ENCODE measurements at regions not wholly inside any gene's neighbourhood (a gene's known extent, or its start where the extent isn't known, plus 50 kb on each side); places are given as distances from the start of the nearest gene placed in this dataset.

DNA sequence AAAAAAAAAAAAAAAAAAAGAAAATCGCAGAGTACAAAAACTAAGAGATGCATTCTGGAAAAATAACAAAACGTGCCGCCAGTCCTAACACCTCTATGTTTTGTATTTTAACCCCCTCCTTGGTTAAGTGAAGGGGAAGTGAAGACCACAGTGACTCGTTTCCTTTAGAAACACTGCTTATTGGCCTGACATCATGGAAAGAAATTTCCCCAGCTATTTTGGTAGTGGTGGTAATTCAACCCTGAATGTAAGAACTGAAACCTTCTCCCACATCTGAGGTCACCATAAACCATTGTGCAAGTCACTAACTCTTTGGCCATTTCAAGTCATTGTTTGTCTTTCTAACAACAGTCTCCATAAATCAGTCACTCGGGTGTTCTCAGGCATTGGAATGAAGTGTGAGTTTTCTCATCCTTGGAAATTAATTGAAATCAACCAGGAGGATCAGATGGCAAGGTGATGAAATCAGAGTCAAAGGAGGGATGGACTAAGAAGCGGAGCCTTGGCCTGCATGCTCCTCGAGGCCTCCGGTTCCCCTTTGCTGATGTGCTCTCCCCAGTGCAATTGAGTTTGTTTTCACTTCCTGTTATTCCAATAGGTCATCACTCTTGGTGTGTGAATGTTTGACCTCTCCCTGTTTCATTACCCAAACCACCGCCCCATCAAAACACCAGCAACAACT lies 443.9 kb downstream of the FGF9 start:
- TF ChIP-seq, protein P1, sequence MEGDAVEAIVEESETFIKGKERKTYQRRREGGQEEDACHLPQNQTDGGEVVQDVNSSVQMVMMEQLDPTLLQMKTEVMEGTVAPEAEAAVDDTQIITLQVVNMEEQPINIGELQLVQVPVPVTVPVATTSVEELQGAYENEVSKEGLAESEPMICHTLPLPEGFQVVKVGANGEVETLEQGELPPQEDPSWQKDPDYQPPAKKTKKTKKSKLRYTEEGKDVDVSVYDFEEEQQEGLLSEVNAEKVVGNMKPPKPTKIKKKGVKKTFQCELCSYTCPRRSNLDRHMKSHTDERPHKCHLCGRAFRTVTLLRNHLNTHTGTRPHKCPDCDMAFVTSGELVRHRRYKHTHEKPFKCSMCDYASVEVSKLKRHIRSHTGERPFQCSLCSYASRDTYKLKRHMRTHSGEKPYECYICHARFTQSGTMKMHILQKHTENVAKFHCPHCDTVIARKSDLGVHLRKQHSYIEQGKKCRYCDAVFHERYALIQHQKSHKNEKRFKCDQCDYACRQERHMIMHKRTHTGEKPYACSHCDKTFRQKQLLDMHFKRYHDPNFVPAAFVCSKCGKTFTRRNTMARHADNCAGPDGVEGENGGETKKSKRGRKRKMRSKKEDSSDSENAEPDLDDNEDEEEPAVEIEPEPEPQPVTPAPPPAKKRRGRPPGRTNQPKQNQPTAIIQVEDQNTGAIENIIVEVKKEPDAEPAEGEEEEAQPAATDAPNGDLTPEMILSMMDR (IDR thresholded peaks at IDR 0.05; ENCODE audit: unreplicated experiment in 3 of 3) = no peak
- H3K9me3 Mint-ChIP-seq = peaks cover 4% of the 10 kb centered on the region
- no peaks in the 10 kb centered on the region for H3K36me3 Mint-ChIP-seq (ENCODE audit: low read depth)
- peaks cover 9% of the 10 kb centered on the region for H3K27me3 Mint-ChIP-seq (ENCODE audit: low read depth)
- no peak overlapping the region for H3K4me3 Mint-ChIP-seq
- peaks cover 15% of the 10 kb centered on the region for H3K4me1 Mint-ChIP-seq
- peak overlapping the region in 1 of 3 experiments; percentile 47 for H3K27ac Mint-ChIP-seq

DNA sequence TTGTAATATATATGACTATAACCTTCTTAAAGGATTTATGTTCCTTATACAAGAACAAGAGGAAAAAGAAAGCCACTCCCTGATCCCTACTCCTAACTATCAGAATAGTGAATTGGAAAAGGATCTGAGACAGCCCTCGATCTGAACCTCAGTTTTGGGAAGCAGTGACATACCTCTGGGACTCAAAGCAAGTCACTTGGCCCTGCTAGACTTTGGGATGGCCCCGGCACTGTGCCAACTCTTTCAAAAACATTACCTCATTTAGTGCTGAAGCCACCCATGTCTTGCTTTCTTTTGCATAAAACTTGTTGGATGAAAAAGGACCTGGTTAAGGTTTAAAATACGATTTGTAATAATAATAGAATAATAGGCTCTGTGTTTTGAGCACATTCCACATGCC lies 447.3 kb downstream of the FGF9 start:
- peaks cover 4% of the 10 kb centered on the region for H3K9me3 Mint-ChIP-seq
- no peak overlapping the region for H3K27ac Mint-ChIP-seq
- H3K4me1 Mint-ChIP-seq = peaks cover 10% of the 10 kb centered on the region
- H3K4me3 Mint-ChIP-seq = no peak overlapping the region
- no peaks in the 10 kb centered on the region for H3K36me3 Mint-ChIP-seq (ENCODE audit: low read depth)
- H3K27me3 Mint-ChIP-seq (ENCODE audit: low read depth) = peaks cover 12% of the 10 kb centered on the region
- TF ChIP-seq, protein P1 (IDR thresholded peaks at IDR 0.05; ENCODE audit: unreplicated experiment in 3 of 3) = no peak

DNA sequence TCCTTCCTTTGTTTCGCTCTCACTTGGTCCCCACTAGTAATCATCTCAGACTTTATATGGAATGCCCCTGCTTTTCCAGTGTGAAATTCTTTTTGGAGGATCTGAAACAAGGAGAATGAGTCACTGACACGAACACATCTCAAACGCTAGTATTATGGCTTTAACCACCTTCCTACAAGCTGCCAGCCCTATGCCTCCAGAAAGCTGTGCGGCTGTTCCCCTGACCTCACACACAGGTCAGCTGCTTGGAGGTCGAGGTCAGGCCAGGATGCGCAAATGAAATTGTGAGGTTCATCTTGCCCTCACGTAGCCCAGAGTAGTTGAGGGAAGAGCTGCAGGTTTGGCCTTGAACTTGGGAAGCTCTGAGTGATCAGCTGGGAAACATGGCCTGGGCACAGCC lies 449.8 kb downstream of the FGF9 start:
- Mint-ChIP-seq H3K36me3 (ENCODE audit: low read depth) (no peaks in the 10 kb centered on the region), H3K4me3 (no peak overlapping the region), H3K9me3 (no peaks in the 10 kb centered on the region), H3K4me1 (peaks cover 5% of the 10 kb centered on the region), H3K27me3 (ENCODE audit: low read depth) (peaks cover 12% of the 10 kb centered on the region), H3K27ac (no peak overlapping the region)
- TF ChIP-seq, protein P1 (IDR thresholded peaks at IDR 0.05; ENCODE audit: unreplicated experiment in 3 of 3) = no peak

DNA sequence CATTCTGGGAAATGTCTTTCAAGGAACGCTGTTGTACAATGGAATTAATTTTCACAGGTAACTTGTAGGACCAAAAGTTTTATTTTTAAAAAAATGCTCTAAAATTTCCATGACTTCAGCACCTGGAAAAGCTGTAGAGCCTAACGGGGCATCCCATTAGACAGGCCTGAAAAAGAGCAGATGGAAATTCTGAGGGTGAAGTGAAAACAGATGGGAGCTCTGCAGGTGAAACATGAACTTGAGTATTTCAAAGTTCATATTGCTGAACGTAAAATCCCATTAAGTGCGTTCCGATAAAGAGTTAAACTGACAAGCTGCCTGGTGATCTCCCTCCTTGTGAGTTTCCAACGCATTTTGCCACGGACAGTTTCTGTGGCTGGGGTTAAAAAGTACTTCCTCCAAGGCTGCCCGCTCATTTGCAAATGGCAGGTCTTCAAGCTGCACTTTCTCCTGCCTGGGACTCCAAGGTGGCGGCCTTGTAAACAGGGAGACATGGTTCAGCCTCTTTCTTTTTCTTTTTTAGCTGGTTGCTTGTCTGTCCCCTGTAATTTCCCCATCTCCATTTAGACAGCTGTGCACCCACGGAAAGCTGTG lies 450.4 kb downstream of the FGF9 start:
- TF ChIP-seq, protein P1 (IDR thresholded peaks at IDR 0.05; ENCODE audit: unreplicated experiment in 3 of 3) = no peak
- Mint-ChIP-seq H3K27me3 (ENCODE audit: low read depth) (peaks cover 12% of the 10 kb centered on the region), H3K4me1 (peaks cover 5% of the 10 kb centered on the region), H3K36me3 (ENCODE audit: low read depth) (no peaks in the 10 kb centered on the region), H3K27ac (no peak overlapping the region), H3K9me3 (no peaks in the 10 kb centered on the region), H3K4me3 (no peak overlapping the region)

DNA sequence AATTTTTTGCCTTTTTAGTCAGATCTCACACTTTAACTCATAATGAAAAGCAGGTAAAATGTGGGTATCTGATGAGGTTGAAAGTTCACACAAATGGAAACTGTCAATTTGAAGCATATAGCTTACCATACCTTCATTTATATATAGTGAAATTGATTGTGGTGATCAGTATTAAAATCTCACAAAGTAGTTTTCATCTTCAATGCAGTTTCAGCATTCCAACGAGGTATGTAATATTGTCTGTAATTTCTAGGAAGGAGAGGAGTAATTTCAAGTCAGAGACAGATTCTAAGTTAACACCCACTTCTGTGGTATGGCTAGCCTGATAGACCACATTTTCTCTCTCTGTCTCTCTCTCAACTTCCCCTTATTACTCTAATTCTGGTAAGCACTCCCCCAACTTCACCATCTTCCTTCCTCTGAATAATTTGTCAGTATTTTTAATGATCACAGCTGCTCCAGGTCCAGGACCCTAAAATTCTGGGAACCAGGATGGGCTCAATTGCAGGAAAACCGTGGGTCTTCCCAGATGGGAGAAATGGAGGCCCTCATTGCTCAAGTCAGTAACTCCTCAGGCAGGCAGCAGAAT lies 455.7 kb downstream of the FGF9 start:
- Mint-ChIP-seq H3K36me3 (ENCODE audit: low read depth) (no peaks in the 10 kb centered on the region), H3K27ac (no peak overlapping the region), H3K9me3 (peaks cover 2% of the 10 kb centered on the region), H3K4me3 (no peak overlapping the region), H3K4me1 (peaks cover 23% of the 10 kb centered on the region), H3K27me3 (ENCODE audit: low read depth) (peaks cover 9% of the 10 kb centered on the region)
- TF ChIP-seq, protein P1 (IDR thresholded peaks at IDR 0.05; ENCODE audit: unreplicated experiment in 3 of 3) = no peak

Measured in nephron (organoid).